MCF 10A (cell line): ENCODE measurements at regions not wholly inside any gene's neighbourhood (a gene's known extent, or its start where the extent isn't known, plus 50 kb on each side); places are given as distances from the start of the nearest gene placed in this dataset.
"Not testable (repeated sequence)": the region's sequence is repeated elsewhere in the genome, so short reads cannot be mapped to it uniquely, and the experiment has no call there.

Experiments used
- BruUV-seq: library from RNA; stranded (reverse); fragments of 400-500 nt; replicated peaks from 2 replicates; lab custom pipeline; 2021; lab: Mats Ljungman, UMichigan
- CTCF ChIA-PET: fragments of 300-600 bp; sonication (Branson Sonifier 250); formaldehyde crosslinking; extraction: SDS; loops from one replicate; lab custom pipeline; 2021; ENCODE audit warnings: antibody characterized with exemption, inconsistent platforms; lab: Yijun Ruan, JAX
- POLR2A ChIA-PET: fragments of 300-600, 350-650 bp; sonication (Branson Sonifier 250); formaldehyde crosslinking; extraction: SDS; loops from one replicate; lab custom pipeline; 2020; ENCODE audit warnings: antibody characterized with exemption, inconsistent platforms; lab: Yijun Ruan, JAX
- DNase-seq: peaks from one replicate; pipeline ENCODE4 v3.0.0-alpha.2; 2018; ENCODE audit not compliant: unreplicated experiment
- H3K27ac Mint-ChIP-seq: one replicate; pipeline ENCODE4 v1.8.0; 2022; ENCODE audit warnings: mild to moderate bottlenecking, low read depth, mixed read lengths; ENCODE audit not compliant: unreplicated experiment
- H3K27me3 Mint-ChIP-seq: one replicate; pipeline ENCODE4 v1.8.0; 2022; ENCODE audit warnings: mixed read lengths; ENCODE audit not compliant: insufficient read depth, unreplicated experiment
- H3K36me3 Mint-ChIP-seq: one replicate; pipeline ENCODE4 v1.8.0; 2022; ENCODE audit warnings: mild to moderate bottlenecking, moderate library complexity, mixed read lengths; ENCODE audit not compliant: insufficient read depth, unreplicated experiment
- H3K4me1 Mint-ChIP-seq: one replicate; pipeline ENCODE4 v1.8.0; 2022; ENCODE audit warnings: mixed read lengths; ENCODE audit not compliant: insufficient read depth, unreplicated experiment
- H3K4me3 Mint-ChIP-seq: one replicate; pipeline ENCODE4 v1.8.0; 2022; ENCODE audit warnings: mild to moderate bottlenecking, moderate library complexity, mixed read lengths; ENCODE audit not compliant: unreplicated experiment
- H3K9me3 Mint-ChIP-seq: one replicate; pipeline ENCODE4 v1.8.0; 2022; ENCODE audit warnings: mixed read lengths; ENCODE audit not compliant: unreplicated experiment
- CTCF ChIP-seq: fragments of 200-600 bp; IDR thresholded peaks from one replicate; pipeline ENCODE4 v1.8.0; 2022; ENCODE audit warnings: antibody characterized with exemption, mild to moderate bottlenecking; ENCODE audit not compliant: unreplicated experiment
- intact Hi-C: fragments of 100-400 bp; cut with micrococcal nuclease; formaldehyde crosslinking; loops from 2 replicates; pipeline ENCODE4 v1.14.1; 2022

GRCh38 chr2:153405196-153405595 is 73.4 kb downstream of the RPRM start:
- CTCF ChIA-PET = interaction anchor here (0.8 to 2.1 kb wide), 3 partner anchors 74 to 479 kb away, joined by 3 to 6 read pairs (median 4); partner anchors contain the start of gene RPRM

GRCh38 chr2:153404792-153405191 is 73.8 kb downstream of the RPRM start:
- no peak for TF ChIP-seq CTCF
- POLR2A ChIA-PET = interaction anchor here (0.8 to 2.1 kb wide), 3 partner anchors 17 to 688 kb away, joined by 3 to 5 read pairs (median 4); partner anchors contain the start of gene PRPF40A
- no peak overlapping the region for H3K4me3 Mint-ChIP-seq

More at GRCh38 chr2:153405196-153405595, 73.4 kb downstream of the RPRM start:
- intact Hi-C loops = loop anchor here (5.0 kb wide), 1 partner anchor 348 kb away; no protein-coding TSS in a partner anchor
- POLR2A ChIA-PET = interaction anchor here (0.8 to 2.1 kb wide), 4 partner anchors 10 to 689 kb away, joined by 3 to 5 read pairs (median 4); partner anchors contain the start of gene PRPF40A
- peaks cover 14% of the 10 kb centered on the region for H3K4me1 Mint-ChIP-seq
- H3K36me3 Mint-ChIP-seq = no peaks in the 10 kb centered on the region
- H3K27ac Mint-ChIP-seq = no peak overlapping the region
- H3K27me3 Mint-ChIP-seq = no peaks in the 10 kb centered on the region
- DNase-seq = peak; percentile 55
- no peak overlapping the region for H3K4me3 Mint-ChIP-seq
- BruUV-seq = no TSS peak
- H3K9me3 Mint-ChIP-seq = peaks cover 6% of the 10 kb centered on the region
- TF ChIP-seq CTCF = no peak

GRCh38 chr2:153403940-153404339 is 74.6 kb downstream of the RPRM start:
- no TSS peak for BruUV-seq
- peaks cover 6% of the 10 kb centered on the region for H3K9me3 Mint-ChIP-seq
- CTCF ChIA-PET = interaction anchor here (1.2 kb wide), 1 partner anchor 478 kb away, joined by 4 read pairs; no protein-coding TSS in a partner anchor
- POLR2A ChIA-PET = no interaction called here
- TF ChIP-seq CTCF = no peak
- H3K4me3 Mint-ChIP-seq = no peak overlapping the region
- no peak overlapping the region for H3K27ac Mint-ChIP-seq
- no peaks in the 10 kb centered on the region for H3K36me3 Mint-ChIP-seq
- H3K4me1 Mint-ChIP-seq = peaks cover 9% of the 10 kb centered on the region
- intact Hi-C loops = no loop called here
- no peaks in the 10 kb centered on the region for H3K27me3 Mint-ChIP-seq
- DNase-seq = no peak

More at GRCh38 chr2:153404792-153405191, 73.8 kb downstream of the RPRM start:
- CTCF ChIA-PET = interaction anchor here (0.7 to 2.1 kb wide), 4 partner anchors 17 to 479 kb away, joined by 3 to 6 read pairs (median 4); partner anchors contain the start of gene RPRM
- H3K27me3 Mint-ChIP-seq = no peaks in the 10 kb centered on the region
- H3K4me1 Mint-ChIP-seq = peaks cover 14% of the 10 kb centered on the region
- no peak for DNase-seq
- peaks cover 6% of the 10 kb centered on the region for H3K9me3 Mint-ChIP-seq
- no TSS peak for BruUV-seq
- no peak overlapping the region for H3K27ac Mint-ChIP-seq
- intact Hi-C loops = loop anchor here (5.0 kb wide), 1 partner anchor 347 kb away; no protein-coding TSS in a partner anchor
- no peaks in the 10 kb centered on the region for H3K36me3 Mint-ChIP-seq

- CTCF ChIA-PET = interaction anchor here (1.2 kb wide), 1 partner anchor 478 kb away, joined by 4 read pairs; no protein-coding TSS in a partner anchor
- H3K27ac Mint-ChIP-seq, intact Hi-C loops, H3K27me3 Mint-ChIP-seq, H3K36me3 Mint-ChIP-seq, H3K4me1 Mint-ChIP-seq, H3K4me3 Mint-ChIP-seq, BruUV-seq, POLR2A ChIA-PET, H3K9me3 Mint-ChIP-seq, DNase-seq: not testable (repeated sequence)
Observed at GRCh38 chr2:153403352-153403751, 75.2 kb downstream of the RPRM start.
